SK-N-SH treated with all-trans-retinoic acid at 6 μM for 48 hours (cell line): ENCODE measurements at regions not wholly inside any gene's neighbourhood (a gene's known extent, or its start where the extent isn't known, plus 50 kb on each side); places are given as distances from the start of the nearest gene placed in this dataset.

Experiments used
- ATAC-seq: fragments of 200-7000 bp; cut with Tn5 transposase; 3 replicates; pipeline ENCODE4 v1.9.1; 2020; ENCODE audit warnings: mild to moderate bottlenecking, moderate library complexity
- ARNTL ChIP-seq: fragments of 450-650 bp; formaldehyde crosslinking; IDR thresholded peaks from 2 replicates; pipeline ENCODE4 v1.5.0; 2020; ENCODE audit warnings: low read depth, mild to moderate bottlenecking, moderate library complexity, borderline replicate concordance
- BACH2 ChIP-seq: fragments of 250-450 bp; sonication (Bioruptor Pico); IDR thresholded peaks from 2 replicates; pipeline ENCODE4 v1.9.0; 2021; ENCODE audit warnings: mild to moderate bottlenecking, borderline replicate concordance
- CSDC2 ChIP-seq: fragments of 250-450 bp; sonication (Bioruptor Pico); IDR thresholded peaks from 2 replicates; pipeline ENCODE4 v1.5.0; 2020; ENCODE audit warnings: mild to moderate bottlenecking, moderate library complexity
- ISL1 ChIP-seq: fragments of 250-450 bp; sonication (Bioruptor Pico); IDR thresholded peaks from 2 replicates; pipeline ENCODE4 v2.1.2; 2022; ENCODE audit warnings: mild to moderate bottlenecking, moderate library complexity
- PPARA ChIP-seq: fragments of 250-450 bp; sonication (Bioruptor Pico); IDR thresholded peaks from 2 replicates; pipeline ENCODE4 v1.5.0; 2020; ENCODE audit warnings: mild to moderate bottlenecking, borderline replicate concordance
- TOX ChIP-seq: fragments of 250-450 bp; sonication (Bioruptor Pico); IDR thresholded peaks from 2 replicates; pipeline ENCODE4 v1.8.0; 2021; ENCODE audit warnings: mild to moderate bottlenecking, moderate library complexity, borderline replicate concordance
- ZC3H10 ChIP-seq: fragments of 250-450 bp; sonication (Bioruptor Pico); IDR thresholded peaks from 2 replicates; pipeline ENCODE4 v1.5.1; 2021; ENCODE audit warnings: mild to moderate bottlenecking, moderate library complexity
- ZFP30 ChIP-seq: fragments of 450-650 bp; formaldehyde crosslinking; IDR thresholded peaks from 2 replicates; pipeline ENCODE4 v1.5.0; 2022; ENCODE audit warnings: mild to moderate bottlenecking, moderate library complexity
- ZNF565 ChIP-seq: fragments of 450-650 bp; formaldehyde crosslinking; conservative IDR thresholded peaks from 2 replicates; pipeline ENCODE4 v1.5.0; 2020; ENCODE audit warnings: low read depth, mild to moderate bottlenecking, moderate library complexity
- ZNF70 ChIP-seq: fragments of 450-650 bp; formaldehyde crosslinking; IDR thresholded peaks from 2 replicates; pipeline ENCODE4 v1.5.0; 2020; ENCODE audit warnings: mild to moderate bottlenecking, moderate library complexity
- ZNF8 ChIP-seq: fragments of 450-650 bp; formaldehyde crosslinking; IDR thresholded peaks from 2 replicates; pipeline ENCODE4 v1.5.0; 2020; ENCODE audit warnings: mild to moderate bottlenecking, moderate library complexity
- TF ChIP-seq, protein P1 (sequence below): fragments of 250-450 bp; sonication (Bioruptor Pico); IDR thresholded peaks from 2 replicates; pipeline ENCODE4 v1.5.1; 2020; ENCODE audit warnings: low read depth, mild to moderate bottlenecking, moderate library complexity
- TF ChIP-seq, protein P2 (sequence below): fragments of 250-450 bp; sonication (Bioruptor Pico); IDR thresholded peaks from 2 replicates; pipeline ENCODE4 v1.8.0; 2020; ENCODE audit warnings: mild to moderate bottlenecking, moderate library complexity, borderline replicate concordance
- TF ChIP-seq, protein P3 (sequence below): fragments of 250-450 bp; sonication (Bioruptor Pico); IDR thresholded peaks from 2 replicates; pipeline ENCODE4 v1.5.1; 2021; ENCODE audit warnings: mild to moderate bottlenecking, moderate library complexity
- TF ChIP-seq, protein P4 (sequence below): fragments of 250-450 bp; sonication (Bioruptor Pico); IDR thresholded peaks from 2 replicates; pipeline ENCODE4 v1.5.0; 2020; ENCODE audit warnings: mild to moderate bottlenecking, moderate library complexity

DNA sequence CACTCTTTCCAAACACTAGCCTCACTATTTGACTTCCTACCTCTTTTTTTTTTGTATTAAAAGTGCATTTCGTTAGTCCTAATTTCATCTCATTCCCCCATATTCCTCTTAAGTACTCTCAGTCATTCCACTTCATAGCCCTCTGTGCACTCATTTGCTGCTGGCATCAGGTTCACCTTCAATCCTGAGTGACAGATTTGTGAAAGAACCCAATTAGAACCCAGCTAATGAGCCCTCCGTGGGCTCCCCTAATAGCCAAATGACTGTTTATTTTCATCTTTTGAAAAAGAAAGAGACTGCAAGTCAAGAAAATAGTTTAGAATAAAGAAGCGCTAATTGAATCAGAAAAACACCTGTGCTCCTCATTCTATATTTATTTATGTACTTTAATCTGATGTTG is 512.1 kb upstream of the LRATD1 start:
- TF ChIP-seq ARNTL (CRISPR knock-in tag) (no peak), CSDC2 (no peak), ZNF8 (no peak)
- TF ChIP-seq, all 23 proteins: peak for 0
- no peak for ATAC-seq

DNA sequence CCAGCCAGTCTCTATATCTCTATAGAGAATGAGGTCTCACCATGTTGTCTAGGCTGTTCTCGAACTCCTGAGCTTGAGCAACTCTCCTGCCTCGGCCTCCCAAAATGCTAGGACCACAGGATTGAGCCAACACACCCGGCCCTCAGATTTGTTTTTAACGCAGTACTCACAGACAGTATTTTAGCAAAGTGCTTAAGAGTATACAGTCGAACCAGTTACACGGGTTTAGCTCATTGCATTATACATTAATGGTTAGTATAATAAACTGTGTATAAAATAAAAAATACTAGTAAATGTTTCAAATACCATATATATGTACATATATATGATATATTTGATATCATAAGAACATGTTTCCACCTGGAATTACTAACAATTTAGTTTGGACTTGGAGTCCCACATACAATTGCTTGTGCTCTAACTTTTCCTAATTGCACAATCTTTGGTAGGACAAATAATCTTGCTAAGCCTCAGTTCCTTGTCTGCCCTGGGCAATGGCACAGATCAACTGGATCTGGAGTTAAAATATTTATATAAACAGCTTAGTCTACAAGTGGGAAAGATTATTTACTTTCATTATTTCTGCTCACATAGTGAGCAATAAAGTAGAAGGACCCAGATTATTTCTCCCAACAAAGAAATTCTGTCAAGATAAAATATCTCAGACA is 508.9 kb upstream of the LRATD1 start:
- TF ChIP-seq ZNF70 (CRISPR knock-in tag) (no peak), ZNF8 (no peak), ZC3H10 (CRISPR knock-in tag) (no peak), TOX (no peak)
- TF ChIP-seq, protein P1, sequence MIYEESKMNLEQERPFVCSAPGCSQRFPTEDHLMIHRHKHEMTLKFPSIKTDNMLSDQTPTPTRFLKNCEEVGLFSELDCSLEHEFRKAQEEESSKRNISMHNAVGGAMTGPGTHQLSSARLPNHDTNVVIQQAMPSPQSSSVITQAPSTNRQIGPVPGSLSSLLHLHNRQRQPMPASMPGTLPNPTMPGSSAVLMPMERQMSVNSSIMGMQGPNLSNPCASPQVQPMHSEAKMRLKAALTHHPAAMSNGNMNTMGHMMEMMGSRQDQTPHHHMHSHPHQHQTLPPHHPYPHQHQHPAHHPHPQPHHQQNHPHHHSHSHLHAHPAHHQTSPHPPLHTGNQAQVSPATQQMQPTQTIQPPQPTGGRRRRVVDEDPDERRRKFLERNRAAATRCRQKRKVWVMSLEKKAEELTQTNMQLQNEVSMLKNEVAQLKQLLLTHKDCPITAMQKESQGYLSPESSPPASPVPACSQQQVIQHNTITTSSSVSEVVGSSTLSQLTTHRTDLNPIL (CRISPR knock-in tag): no peak
- TF ChIP-seq, protein P2, sequence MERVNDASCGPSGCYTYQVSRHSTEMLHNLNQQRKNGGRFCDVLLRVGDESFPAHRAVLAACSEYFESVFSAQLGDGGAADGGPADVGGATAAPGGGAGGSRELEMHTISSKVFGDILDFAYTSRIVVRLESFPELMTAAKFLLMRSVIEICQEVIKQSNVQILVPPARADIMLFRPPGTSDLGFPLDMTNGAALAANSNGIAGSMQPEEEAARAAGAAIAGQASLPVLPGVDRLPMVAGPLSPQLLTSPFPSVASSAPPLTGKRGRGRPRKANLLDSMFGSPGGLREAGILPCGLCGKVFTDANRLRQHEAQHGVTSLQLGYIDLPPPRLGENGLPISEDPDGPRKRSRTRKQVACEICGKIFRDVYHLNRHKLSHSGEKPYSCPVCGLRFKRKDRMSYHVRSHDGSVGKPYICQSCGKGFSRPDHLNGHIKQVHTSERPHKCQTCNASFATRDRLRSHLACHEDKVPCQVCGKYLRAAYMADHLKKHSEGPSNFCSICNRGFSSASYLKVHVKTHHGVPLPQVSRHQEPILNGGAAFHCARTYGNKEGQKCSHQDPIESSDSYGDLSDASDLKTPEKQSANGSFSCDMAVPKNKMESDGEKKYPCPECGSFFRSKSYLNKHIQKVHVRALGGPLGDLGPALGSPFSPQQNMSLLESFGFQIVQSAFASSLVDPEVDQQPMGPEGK: no peak
- TF ChIP-seq, all 23 proteins: peak for 0

DNA sequence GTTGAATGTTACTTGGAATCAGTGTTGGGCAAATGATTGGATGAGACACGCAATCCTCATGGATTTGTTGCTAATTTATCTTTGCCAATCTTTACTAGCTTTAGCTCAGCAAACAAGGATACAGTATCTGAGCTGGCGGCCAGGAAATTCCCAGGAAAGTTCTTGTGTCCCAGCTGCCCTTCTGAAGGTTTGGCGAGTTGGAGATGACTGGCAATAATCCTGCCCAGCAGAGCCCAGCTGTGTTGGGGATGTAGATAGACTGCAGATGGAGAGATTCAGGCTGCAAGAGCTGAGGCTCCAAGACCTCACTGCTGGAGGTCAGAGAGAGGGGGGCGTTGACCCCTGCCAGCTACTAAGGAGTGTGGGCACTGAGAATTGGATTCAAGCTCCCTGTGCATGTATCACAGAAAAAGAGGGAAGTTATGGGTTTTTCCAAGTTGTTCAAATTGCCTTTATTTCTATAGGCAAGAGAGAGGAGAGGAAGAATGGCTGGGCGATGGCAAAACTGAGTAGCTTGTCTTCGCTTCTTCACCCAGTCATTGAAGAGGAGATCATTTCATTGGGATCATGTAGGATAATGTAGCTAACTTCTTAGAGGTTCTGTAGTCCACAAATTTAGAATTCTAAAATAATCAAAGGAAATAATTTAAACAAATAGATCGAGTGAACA is 506.8 kb upstream of the LRATD1 start:
- TF ChIP-seq PPARA (CRISPR knock-in tag) (no peak), ZNF565 (CRISPR knock-in tag) (no peak), ZNF70 (CRISPR knock-in tag) (no peak), ZFP30 (CRISPR knock-in tag) (no peak)
- TF ChIP-seq, protein P3, sequence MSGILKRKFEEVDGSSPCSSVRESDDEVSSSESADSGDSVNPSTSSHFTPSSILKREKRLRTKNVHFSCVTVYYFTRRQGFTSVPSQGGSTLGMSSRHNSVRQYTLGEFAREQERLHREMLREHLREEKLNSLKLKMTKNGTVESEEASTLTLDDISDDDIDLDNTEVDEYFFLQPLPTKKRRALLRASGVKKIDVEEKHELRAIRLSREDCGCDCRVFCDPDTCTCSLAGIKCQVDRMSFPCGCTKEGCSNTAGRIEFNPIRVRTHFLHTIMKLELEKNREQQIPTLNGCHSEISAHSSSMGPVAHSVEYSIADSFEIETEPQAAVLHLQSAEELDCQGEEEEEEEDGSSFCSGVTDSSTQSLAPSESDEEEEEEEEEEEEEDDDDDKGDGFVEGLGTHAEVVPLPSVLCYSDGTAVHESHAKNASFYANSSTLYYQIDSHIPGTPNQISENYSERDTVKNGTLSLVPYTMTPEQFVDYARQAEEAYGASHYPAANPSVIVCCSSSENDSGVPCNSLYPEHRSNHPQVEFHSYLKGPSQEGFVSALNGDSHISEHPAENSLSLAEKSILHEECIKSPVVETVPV: no peak
- peak; percentile 44; the same call in 2 of the 3 replicates for ATAC-seq

More for the DNA sequence above, 508.9 kb upstream of the LRATD1 start:
- ATAC-seq: no peak

DNA sequence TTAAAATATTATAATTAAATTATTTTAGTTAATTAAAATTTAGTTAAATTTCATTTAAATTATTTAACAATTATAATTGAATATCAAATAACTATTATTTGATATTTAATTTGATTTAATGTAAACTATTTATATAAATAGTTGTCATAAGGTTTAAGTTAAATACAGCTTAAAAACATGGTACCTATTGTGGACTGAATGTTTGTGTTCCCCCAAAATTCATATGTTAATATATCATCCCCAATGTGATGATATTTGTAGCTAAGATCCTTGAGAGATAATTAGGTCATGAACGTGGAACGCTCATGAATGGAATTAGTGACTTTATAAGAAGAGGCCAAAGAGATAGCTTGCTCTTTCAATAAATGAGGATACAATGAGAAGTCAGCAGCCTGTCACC is 505.7 kb upstream of the LRATD1 start:
- no peak for ATAC-seq

DNA sequence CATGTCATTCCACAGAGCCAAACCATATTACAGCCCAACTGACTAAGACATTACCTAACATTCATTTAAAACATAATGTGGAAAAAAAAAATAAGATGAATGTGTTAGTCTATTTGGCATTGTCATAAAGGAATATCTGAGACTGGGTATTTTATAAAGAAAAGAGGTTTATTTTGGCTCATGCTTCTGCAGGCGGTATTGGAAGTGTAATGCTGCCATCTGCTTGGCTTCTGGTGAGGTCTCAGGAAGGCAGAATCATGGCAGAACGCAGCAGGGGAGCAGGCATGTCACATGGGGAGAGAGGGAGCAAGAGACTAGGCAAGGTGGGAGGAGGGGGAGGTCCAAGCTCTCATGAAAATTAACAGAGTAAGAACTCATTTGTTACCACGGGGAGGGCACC is 504.8 kb upstream of the LRATD1 start:
- no peak for ATAC-seq
- TF ChIP-seq, protein P1 (CRISPR knock-in tag): no peak
- TF ChIP-seq, protein P3: no peak
- TF ChIP-seq, protein P4, sequence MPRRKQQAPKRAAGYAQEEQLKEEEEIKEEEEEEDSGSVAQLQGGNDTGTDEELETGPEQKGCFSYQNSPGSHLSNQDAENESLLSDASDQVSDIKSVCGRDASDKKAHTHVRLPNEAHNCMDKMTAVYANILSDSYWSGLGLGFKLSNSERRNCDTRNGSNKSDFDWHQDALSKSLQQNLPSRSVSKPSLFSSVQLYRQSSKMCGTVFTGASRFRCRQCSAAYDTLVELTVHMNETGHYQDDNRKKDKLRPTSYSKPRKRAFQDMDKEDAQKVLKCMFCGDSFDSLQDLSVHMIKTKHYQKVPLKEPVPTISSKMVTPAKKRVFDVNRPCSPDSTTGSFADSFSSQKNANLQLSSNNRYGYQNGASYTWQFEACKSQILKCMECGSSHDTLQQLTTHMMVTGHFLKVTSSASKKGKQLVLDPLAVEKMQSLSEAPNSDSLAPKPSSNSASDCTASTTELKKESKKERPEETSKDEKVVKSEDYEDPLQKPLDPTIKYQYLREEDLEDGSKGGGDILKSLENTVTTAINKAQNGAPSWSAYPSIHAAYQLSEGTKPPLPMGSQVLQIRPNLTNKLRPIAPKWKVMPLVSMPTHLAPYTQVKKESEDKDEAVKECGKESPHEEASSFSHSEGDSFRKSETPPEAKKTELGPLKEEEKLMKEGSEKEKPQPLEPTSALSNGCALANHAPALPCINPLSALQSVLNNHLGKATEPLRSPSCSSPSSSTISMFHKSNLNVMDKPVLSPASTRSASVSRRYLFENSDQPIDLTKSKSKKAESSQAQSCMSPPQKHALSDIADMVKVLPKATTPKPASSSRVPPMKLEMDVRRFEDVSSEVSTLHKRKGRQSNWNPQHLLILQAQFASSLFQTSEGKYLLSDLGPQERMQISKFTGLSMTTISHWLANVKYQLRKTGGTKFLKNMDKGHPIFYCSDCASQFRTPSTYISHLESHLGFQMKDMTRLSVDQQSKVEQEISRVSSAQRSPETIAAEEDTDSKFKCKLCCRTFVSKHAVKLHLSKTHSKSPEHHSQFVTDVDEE (CRISPR knock-in tag): no peak
- TF ChIP-seq ZFP30 (CRISPR knock-in tag): no peak
- TF ChIP-seq ZNF8: no peak
- no peak for TF ChIP-seq TOX

More for the DNA sequence above, 505.7 kb upstream of the LRATD1 start:
- TF ChIP-seq PPARA (CRISPR knock-in tag): no peak
- no peak for TF ChIP-seq ISL1 (CRISPR knock-in tag)
- TF ChIP-seq, protein P4 (CRISPR knock-in tag): no peak
- no peak for TF ChIP-seq BACH2 (CRISPR knock-in tag)
- TF ChIP-seq ZNF8: no peak
